Panc1 (cell line): ENCODE measurements at regions not wholly inside any gene's neighbourhood (a gene's known extent, or its start where the extent isn't known, plus 50 kb on each side); places are given as distances from the start of the nearest gene placed in this dataset.

Experiments used
- ATAC-seq: fragments of 200-7000 bp; cut with Tn5 transposase; 2 replicates; pipeline ENCODE4 v1.9.1; 2020; ENCODE audit warnings: mild to moderate bottlenecking, moderate library complexity
- BruUV-seq: library from RNA; stranded (reverse); fragments of 400-500 nt; replicated peaks from 2 replicates; lab custom pipeline; 2021; lab: Mats Ljungman, UMichigan
- CTCF ChIA-PET: fragments of 300-600 bp; sonication (Branson Sonifier 250); formaldehyde crosslinking; loops from one replicate; lab custom pipeline; 2022; ENCODE audit warnings: antibody characterized with exemption; lab: Charles Lee
- POLR2A ChIA-PET: fragments of 300-600 bp; sonication (Branson Sonifier 250); formaldehyde crosslinking; loops from one replicate; lab custom pipeline; 2022; ENCODE audit warnings: antibody characterized with exemption; lab: Charles Lee
- DNase-seq: peaks from one replicate; pipeline ENCODE4 v3.0.0-alpha.2; 2010; ENCODE audit warnings: low read depth, low spot score
- H3K27ac ChIP-seq: 2 replicates; pipeline ENCODE4 v1.5.1; 2011; ENCODE audit warnings: mild to moderate bottlenecking, low read length, inconsistent platforms
- H3K27me3 ChIP-seq: fragments of 200-500 bp; sonication (Bioruptor generic); 2 replicates; pipeline ENCODE4 v1.6.0; 2014; ENCODE audit warnings: low read length, inconsistent platforms; ENCODE audit not compliant: control insufficient read depth, insufficient read depth
- H3K36me3 ChIP-seq: fragments of 200-500 bp; sonication (Bioruptor generic); 2 replicates; pipeline ENCODE4 v1.5.1; 2014; ENCODE audit warnings: inconsistent platforms, mild to moderate bottlenecking, low read length, moderate library complexity; ENCODE audit not compliant: control insufficient read depth, insufficient read depth
- H3K4me1 ChIP-seq: 2 replicates; pipeline ENCODE4 v1.5.1; 2011; ENCODE audit warnings: inconsistent platforms, mild to moderate bottlenecking, low read length, moderate library complexity; ENCODE audit not compliant: control insufficient read depth, insufficient read depth
- H3K4me3 ChIP-seq, 2 experiments: 2 replicates each; pipeline ENCODE4 v1.5.1; 2011 to 2012; ENCODE audit warnings: low read depth in 2 of 2, low read length in 2 of 2, mild to moderate bottlenecking in 2 of 2, inconsistent platforms in 1 of 2, moderate library complexity in 1 of 2
- H3K9me3 ChIP-seq: fragments of 200-500 bp; sonication (Bioruptor generic); 2 replicates; pipeline ENCODE4 v1.5.1; 2014; ENCODE audit warnings: low read depth, mild to moderate bottlenecking, inconsistent platforms, low read length, moderate library complexity; ENCODE audit not compliant: control insufficient read depth, insufficient read depth
- POLR2AphosphoS5 ChIP-seq: IDR thresholded peaks from 2 replicates; pipeline ENCODE4 v1.6.1; 2012; ENCODE audit warnings: mild to moderate bottlenecking, low read depth, low read length, moderate library complexity
- SIN3A ChIP-seq: IDR thresholded peaks from 2 replicates; pipeline ENCODE4 v1.6.1; 2012; ENCODE audit warnings: low read depth, mild to moderate bottlenecking, low read length, moderate library complexity, borderline replicate concordance; ENCODE audit not compliant: insufficient read depth
- TCF7L2 ChIP-seq: IDR thresholded peaks from 2 replicates; pipeline ENCODE4 v1.6.1; 2011; ENCODE audit warnings: mild to moderate bottlenecking, low read depth, low read length, inconsistent platforms
- in situ Hi-C: cut with HindIII; loops from 2 replicates; pipeline ENCODE4 v1.10.0; 2016; ENCODE audit warnings: low sequenced_read_pairs, low pct_unique_long_range_greater_than_20kb
- intact Hi-C: fragments of 100-400 bp; cut with micrococcal nuclease; formaldehyde crosslinking; loops from one replicate; pipeline ENCODE4 v1.10.0; 2022; ENCODE audit not compliant: unreplicated experiment
- TF ChIP-seq, protein P1 (sequence below), 2 experiments: IDR thresholded peaks; 2 replicates each; pipeline ENCODE4 v1.6.1; 2011 to 2012; ENCODE audit warnings: low read depth in 2 of 2, control low read depth in 1 of 2, low read length in 1 of 2, mild to moderate bottlenecking in 1 of 2, moderate library complexity in 1 of 2; ENCODE audit not compliant: insufficient read depth in 1 of 2
- TF ChIP-seq, protein P2 (sequence below): fragments of 450-650 bp; IDR thresholded peaks from 2 replicates; pipeline ENCODE4 v1.5.1; 2017; ENCODE audit warnings: mild to moderate bottlenecking

DNA sequence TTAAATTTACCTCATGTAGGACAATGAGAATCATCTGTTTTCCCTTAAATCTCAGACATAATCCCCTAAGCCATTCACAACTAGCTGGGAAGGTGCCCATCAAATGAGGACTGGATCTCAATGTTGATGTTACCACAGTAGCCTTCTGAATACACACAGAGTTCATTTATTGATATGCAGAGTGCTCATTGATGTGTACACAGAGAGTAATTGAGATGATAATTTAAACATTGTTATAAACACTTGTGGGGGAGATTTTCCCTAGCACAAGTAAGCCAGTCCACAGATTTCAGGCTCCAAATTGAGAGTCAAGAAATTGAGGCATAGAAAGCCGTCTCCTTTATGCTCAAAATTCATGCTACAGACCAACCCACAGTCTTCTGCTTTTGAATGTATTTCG, 273.4 kb upstream of the TRPC5 start:
- H3K27ac ChIP-seq, result no peak overlapping the region
- H3K4me1 ChIP-seq, result no peaks in the 10 kb centered on the region
- ChIA-PET CTCF (no interaction called here), POLR2A (no interaction called here)
- no peak for TF ChIP-seq TCF7L2
- TF ChIP-seq, protein P1, sequence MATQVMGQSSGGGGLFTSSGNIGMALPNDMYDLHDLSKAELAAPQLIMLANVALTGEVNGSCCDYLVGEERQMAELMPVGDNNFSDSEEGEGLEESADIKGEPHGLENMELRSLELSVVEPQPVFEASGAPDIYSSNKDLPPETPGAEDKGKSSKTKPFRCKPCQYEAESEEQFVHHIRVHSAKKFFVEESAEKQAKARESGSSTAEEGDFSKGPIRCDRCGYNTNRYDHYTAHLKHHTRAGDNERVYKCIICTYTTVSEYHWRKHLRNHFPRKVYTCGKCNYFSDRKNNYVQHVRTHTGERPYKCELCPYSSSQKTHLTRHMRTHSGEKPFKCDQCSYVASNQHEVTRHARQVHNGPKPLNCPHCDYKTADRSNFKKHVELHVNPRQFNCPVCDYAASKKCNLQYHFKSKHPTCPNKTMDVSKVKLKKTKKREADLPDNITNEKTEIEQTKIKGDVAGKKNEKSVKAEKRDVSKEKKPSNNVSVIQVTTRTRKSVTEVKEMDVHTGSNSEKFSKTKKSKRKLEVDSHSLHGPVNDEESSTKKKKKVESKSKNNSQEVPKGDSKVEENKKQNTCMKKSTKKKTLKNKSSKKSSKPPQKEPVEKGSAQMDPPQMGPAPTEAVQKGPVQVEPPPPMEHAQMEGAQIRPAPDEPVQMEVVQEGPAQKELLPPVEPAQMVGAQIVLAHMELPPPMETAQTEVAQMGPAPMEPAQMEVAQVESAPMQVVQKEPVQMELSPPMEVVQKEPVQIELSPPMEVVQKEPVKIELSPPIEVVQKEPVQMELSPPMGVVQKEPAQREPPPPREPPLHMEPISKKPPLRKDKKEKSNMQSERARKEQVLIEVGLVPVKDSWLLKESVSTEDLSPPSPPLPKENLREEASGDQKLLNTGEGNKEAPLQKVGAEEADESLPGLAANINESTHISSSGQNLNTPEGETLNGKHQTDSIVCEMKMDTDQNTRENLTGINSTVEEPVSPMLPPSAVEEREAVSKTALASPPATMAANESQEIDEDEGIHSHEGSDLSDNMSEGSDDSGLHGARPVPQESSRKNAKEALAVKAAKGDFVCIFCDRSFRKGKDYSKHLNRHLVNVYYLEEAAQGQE (IDR thresholded peaks at IDR 0.05; ENCODE audit: insufficient read depth in 1 of 2, low read depth in 2 of 2, low read length in 1 of 2), result no peak
- no peak for TF ChIP-seq SIN3A
- TF ChIP-seq, protein P2, sequence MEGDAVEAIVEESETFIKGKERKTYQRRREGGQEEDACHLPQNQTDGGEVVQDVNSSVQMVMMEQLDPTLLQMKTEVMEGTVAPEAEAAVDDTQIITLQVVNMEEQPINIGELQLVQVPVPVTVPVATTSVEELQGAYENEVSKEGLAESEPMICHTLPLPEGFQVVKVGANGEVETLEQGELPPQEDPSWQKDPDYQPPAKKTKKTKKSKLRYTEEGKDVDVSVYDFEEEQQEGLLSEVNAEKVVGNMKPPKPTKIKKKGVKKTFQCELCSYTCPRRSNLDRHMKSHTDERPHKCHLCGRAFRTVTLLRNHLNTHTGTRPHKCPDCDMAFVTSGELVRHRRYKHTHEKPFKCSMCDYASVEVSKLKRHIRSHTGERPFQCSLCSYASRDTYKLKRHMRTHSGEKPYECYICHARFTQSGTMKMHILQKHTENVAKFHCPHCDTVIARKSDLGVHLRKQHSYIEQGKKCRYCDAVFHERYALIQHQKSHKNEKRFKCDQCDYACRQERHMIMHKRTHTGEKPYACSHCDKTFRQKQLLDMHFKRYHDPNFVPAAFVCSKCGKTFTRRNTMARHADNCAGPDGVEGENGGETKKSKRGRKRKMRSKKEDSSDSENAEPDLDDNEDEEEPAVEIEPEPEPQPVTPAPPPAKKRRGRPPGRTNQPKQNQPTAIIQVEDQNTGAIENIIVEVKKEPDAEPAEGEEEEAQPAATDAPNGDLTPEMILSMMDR, result no peak
- no peak for TF ChIP-seq POLR2AphosphoS5
- ATAC-seq (no peak), DNase-seq (no peak)
- intact Hi-C loops, result no loop called here
- in situ Hi-C loops, result no loop called here
- H3K27me3 ChIP-seq, result no peaks in the 10 kb centered on the region
- no peak overlapping the region for H3K4me3 ChIP-seq
- no TSS peak for BruUV-seq
- H3K36me3 ChIP-seq, result no peaks in the 10 kb centered on the region
- H3K9me3 ChIP-seq, result no peaks in the 10 kb centered on the region

GRCh38 chrX:112341598-112341997, 259.0 kb upstream of the TRPC5 start:
- Histone ChIP-seq H3K27me3 (no peaks in the 10 kb centered on the region), H3K9me3 (no peaks in the 10 kb centered on the region), H3K27ac (no peak overlapping the region), H3K36me3 (no peaks in the 10 kb centered on the region), H3K4me3 (no peak overlapping the region), H3K4me1 (no peaks in the 10 kb centered on the region)
- TF ChIP-seq TCF7L2, result no peak
- TF ChIP-seq SIN3A, result no peak
- TF ChIP-seq, protein P1 (IDR thresholded peaks at IDR 0.05; ENCODE audit: insufficient read depth in 1 of 2, low read depth in 2 of 2, low read length in 1 of 2), result no peak
- no peak for TF ChIP-seq POLR2AphosphoS5
- TF ChIP-seq, protein P2, result no peak
- BruUV-seq, result no TSS peak
- POLR2A ChIA-PET, result no interaction called here
- ATAC-seq, result no peak
- CTCF ChIA-PET, result no interaction called here
- DNase-seq, result no peak
- in situ Hi-C loops (no loop called here), intact Hi-C loops (no loop called here)
